ENCODE measurements at regions not wholly inside any gene's neighbourhood (a gene's known extent, or its start where the extent isn't known, plus 50 kb on each side); places are given as distances from the start of the nearest gene placed in this dataset.

DNA sequence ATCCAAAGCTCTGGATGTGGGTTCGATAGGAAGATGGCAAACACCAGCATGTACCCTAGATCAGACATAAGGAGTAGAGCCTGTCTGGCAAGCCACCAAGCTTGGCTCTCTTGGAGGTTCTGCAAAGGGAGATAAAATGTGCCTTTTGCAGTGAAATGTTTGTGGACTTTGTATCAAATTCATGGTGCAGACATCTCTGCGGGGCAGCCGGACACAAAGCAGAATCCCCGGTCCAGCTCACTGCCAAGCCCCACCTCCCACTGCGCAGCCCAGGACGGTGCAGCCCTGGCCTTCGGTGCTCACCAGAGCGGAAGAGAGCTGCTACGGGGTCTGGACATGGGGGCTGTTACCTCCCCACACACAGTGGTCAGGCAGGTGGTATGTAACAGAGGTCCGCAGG is 333.6 kb upstream of the JARID2 start:
- TF ChIP-seq, protein P1, sequence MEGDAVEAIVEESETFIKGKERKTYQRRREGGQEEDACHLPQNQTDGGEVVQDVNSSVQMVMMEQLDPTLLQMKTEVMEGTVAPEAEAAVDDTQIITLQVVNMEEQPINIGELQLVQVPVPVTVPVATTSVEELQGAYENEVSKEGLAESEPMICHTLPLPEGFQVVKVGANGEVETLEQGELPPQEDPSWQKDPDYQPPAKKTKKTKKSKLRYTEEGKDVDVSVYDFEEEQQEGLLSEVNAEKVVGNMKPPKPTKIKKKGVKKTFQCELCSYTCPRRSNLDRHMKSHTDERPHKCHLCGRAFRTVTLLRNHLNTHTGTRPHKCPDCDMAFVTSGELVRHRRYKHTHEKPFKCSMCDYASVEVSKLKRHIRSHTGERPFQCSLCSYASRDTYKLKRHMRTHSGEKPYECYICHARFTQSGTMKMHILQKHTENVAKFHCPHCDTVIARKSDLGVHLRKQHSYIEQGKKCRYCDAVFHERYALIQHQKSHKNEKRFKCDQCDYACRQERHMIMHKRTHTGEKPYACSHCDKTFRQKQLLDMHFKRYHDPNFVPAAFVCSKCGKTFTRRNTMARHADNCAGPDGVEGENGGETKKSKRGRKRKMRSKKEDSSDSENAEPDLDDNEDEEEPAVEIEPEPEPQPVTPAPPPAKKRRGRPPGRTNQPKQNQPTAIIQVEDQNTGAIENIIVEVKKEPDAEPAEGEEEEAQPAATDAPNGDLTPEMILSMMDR (IDR thresholded peaks at IDR 0.05) = no peak
- no peak for TF ChIP-seq POLR2A (IDR thresholded peaks at IDR 0.05)
